Endothelial cell (in vitro differentiated cells): ENCODE measurements at regions not wholly inside any gene's neighbourhood (a gene's known extent, or its start where the extent isn't known, plus 50 kb on each side); places are given as distances from the start of the nearest gene placed in this dataset.

Experiments
- DNase-seq: peaks from one replicate; pipeline ENCODE4 v3.0.0; 2021; ENCODE audit warnings: low spot score
- H3K27ac Mint-ChIP-seq: one replicate; pipeline ENCODE4 v1.8.0; 2021; ENCODE audit warnings: mixed read lengths, inconsistent platforms; ENCODE audit not compliant: unreplicated experiment
- H3K27me3 Mint-ChIP-seq: one replicate; pipeline ENCODE4 v1.8.0; 2021; ENCODE audit warnings: mild to moderate bottlenecking, moderate library complexity, mixed read lengths, inconsistent platforms; ENCODE audit not compliant: unreplicated experiment
- H3K36me3 Mint-ChIP-seq: one replicate; pipeline ENCODE4 v1.8.0; 2021; ENCODE audit warnings: mild to moderate bottlenecking, low read depth, mixed read lengths, inconsistent platforms; ENCODE audit not compliant: unreplicated experiment
- H3K4me1 Mint-ChIP-seq: one replicate; pipeline ENCODE4 v1.8.0; 2021; ENCODE audit warnings: mild to moderate bottlenecking, mixed read lengths, inconsistent platforms; ENCODE audit not compliant: unreplicated experiment
- H3K4me3 Mint-ChIP-seq: one replicate; pipeline ENCODE4 v1.8.0; 2021; ENCODE audit warnings: mild to moderate bottlenecking, mixed read lengths, inconsistent platforms; ENCODE audit not compliant: unreplicated experiment
- H3K9me3 Mint-ChIP-seq: one replicate; pipeline ENCODE4 v1.8.0; 2021; ENCODE audit warnings: mixed read lengths, inconsistent platforms; ENCODE audit not compliant: unreplicated experiment
- CTCF ChIP-seq: fragments of 200-600 bp; sonication (generic); IDR thresholded peaks from one replicate; pipeline ENCODE4 v1.5.0; 2021; ENCODE audit warnings: antibody characterized with exemption; ENCODE audit not compliant: unreplicated experiment

DNA sequence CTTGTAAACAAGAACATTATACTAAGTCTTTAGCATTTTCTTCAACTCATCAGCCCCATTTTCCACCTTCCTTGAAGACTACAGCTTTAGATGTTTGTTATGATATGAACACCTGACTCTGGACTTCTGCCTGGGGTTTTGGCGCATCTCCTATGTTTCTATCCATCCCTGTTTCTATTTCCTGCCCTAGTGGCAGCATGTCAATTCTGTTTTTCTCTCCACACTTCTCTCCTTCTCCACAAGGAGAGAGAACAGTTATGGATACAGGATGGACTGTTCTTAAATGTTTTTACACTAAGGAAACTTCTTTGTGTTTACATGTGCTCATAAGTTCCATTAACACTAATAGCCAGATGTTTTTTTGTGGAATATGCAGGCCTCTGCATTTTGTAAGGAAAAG is 423.3 kb upstream of the IL12A start:
- H3K27ac Mint-ChIP-seq = no peak overlapping the region
- no peak overlapping the region for H3K4me3 Mint-ChIP-seq
- H3K36me3 Mint-ChIP-seq = no peaks in the 10 kb centered on the region
- H3K9me3 Mint-ChIP-seq = no peaks in the 10 kb centered on the region
- no peak for DNase-seq
- no peaks in the 10 kb centered on the region for H3K27me3 Mint-ChIP-seq
- TF ChIP-seq CTCF = no peak
- peaks cover 4% of the 10 kb centered on the region for H3K4me1 Mint-ChIP-seq

DNA sequence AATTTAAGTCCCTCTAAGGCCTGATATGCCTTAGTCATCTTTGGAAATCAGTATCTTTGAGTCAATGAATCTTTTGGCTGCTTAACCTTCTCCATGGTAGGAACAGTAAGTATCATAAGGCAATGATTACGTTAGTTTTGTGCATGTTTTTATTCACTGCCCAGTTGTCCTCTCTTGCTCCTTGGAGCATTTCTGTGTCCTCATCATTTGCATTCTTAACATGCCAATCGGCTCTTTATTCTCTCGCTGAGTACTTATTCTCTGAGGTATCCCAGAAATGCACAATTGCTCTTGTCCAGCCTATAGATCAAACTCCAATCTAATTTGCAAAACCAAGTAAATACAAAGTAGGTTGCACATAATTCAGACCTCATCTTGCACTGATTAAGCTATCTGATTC is 405.0 kb upstream of the IL12A start:
- no peak overlapping the region for H3K27ac Mint-ChIP-seq
- no peak for DNase-seq
- TF ChIP-seq CTCF = no peak
- peaks cover 1% of the 10 kb centered on the region for H3K27me3 Mint-ChIP-seq
- no peaks in the 10 kb centered on the region for H3K36me3 Mint-ChIP-seq
- no peak overlapping the region for H3K4me3 Mint-ChIP-seq
- H3K9me3 Mint-ChIP-seq = no peaks in the 10 kb centered on the region
- H3K4me1 Mint-ChIP-seq = peaks cover 8% of the 10 kb centered on the region

GRCh38 chr3:159584421-159584820 is 404.2 kb upstream of the IL12A start:
- Mint-ChIP-seq H3K4me3 (no peak overlapping the region), H3K36me3 (no peaks in the 10 kb centered on the region), H3K9me3 (no peaks in the 10 kb centered on the region), H3K4me1 (peaks cover 8% of the 10 kb centered on the region), H3K27me3 (peaks cover 1% of the 10 kb centered on the region), H3K27ac (no peak overlapping the region)
- DNase-seq = no peak
- TF ChIP-seq CTCF = no peak

DNA sequence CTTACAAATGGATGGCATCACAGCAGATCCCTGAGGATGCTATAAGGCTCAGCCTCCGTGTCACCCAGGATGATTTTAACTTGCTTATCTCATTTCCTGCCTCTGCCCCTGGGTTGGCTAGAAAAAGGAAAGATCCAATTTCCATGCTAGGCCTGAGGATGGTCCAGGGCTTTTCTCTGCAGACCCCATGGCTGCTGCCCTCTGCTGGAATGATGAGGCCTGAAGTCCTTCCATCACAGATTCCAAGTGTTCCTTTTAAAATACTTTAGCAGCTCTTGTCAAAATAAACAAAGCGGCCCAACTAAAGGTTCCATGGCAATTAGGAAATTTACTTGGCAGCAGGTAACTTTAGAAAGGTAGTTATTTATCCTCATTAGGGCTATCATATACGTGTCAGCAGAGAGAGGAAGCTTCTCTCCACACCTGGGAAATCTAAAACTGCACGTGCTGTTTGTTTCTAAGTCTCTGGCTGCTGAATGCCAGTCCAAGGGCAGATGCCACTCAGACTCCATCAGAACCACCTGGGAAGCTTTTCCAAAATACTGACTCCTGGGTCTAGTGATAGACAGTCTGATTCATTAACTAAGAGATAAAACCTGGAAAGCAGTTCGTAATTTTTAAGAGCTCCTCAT is 401.9 kb upstream of the IL12A start:
- Mint-ChIP-seq H3K9me3 (no peaks in the 10 kb centered on the region), H3K27me3 (peaks cover 5% of the 10 kb centered on the region), H3K36me3 (no peaks in the 10 kb centered on the region), H3K27ac (no peak overlapping the region), H3K4me3 (no peak overlapping the region), H3K4me1 (peaks cover 18% of the 10 kb centered on the region)
- peak; percentile 50 for TF ChIP-seq CTCF
- peak; percentile 64 for DNase-seq

- Mint-ChIP-seq H3K27me3 (peaks cover 8% of the 10 kb centered on the region), H3K27ac (peak overlapping the region; percentile 95), H3K9me3 (no peaks in the 10 kb centered on the region), H3K4me3 (no peak overlapping the region), H3K36me3 (no peaks in the 10 kb centered on the region), H3K4me1 (peaks cover 45% of the 10 kb centered on the region)
- no peak for TF ChIP-seq CTCF
- peak; percentile 52 for DNase-seq
Measured at GRCh38 chr3:159593927-159594605, 394.6 kb upstream of the IL12A start.
